Neural cell (in vitro differentiated cells): ENCODE measurements at regions not wholly inside any gene's neighbourhood (a gene's known extent, or its start where the extent isn't known, plus 50 kb on each side); places are given as distances from the start of the nearest gene placed in this dataset.

Experiments used
- H2AFZ ChIP-seq: fragments of 200-600, 300-800 bp; sonication (generic), shearing (Covaris generic); 2 replicates; pipeline ENCODE4 v1.6.0; 2014; ENCODE audit warnings: low read depth, mild to moderate bottlenecking, antibody characterized with exemption, low read length, moderate library complexity
- H3F3A ChIP-seq: fragments of 200-600 bp; shearing (Covaris generic); 2 replicates; pipeline ENCODE4 v1.6.1; 2016; ENCODE audit warnings: mild to moderate bottlenecking, moderate library complexity, mixed read lengths, antibody characterized with exemption, low read length; ENCODE audit not compliant: insufficient read depth, poor library complexity, severe bottlenecking
- H3K27ac ChIP-seq: fragments of 200-600, 300-800 bp; sonication (generic), shearing (Covaris generic); 2 replicates; pipeline ENCODE4 v1.5.1; 2014; ENCODE audit warnings: mild to moderate bottlenecking, low read length, moderate library complexity
- H3K27me3 ChIP-seq: fragments of 300-800, 200-600 bp; sonication (generic), shearing (Covaris generic); 2 replicates; pipeline ENCODE4 v1.6.0; 2014; ENCODE audit warnings: mild to moderate bottlenecking, low read depth, low read length, moderate library complexity; ENCODE audit not compliant: insufficient read depth
- H3K36me3 ChIP-seq: fragments of 300-800, 200-600 bp; sonication (generic), shearing (Covaris generic); 2 replicates; pipeline ENCODE4 v1.5.1; 2014; ENCODE audit warnings: mild to moderate bottlenecking, antibody characterized with exemption, low read length, moderate library complexity; ENCODE audit not compliant: insufficient read depth
- H3K4me2 ChIP-seq: fragments of 300-800, 200-600 bp; sonication (generic), shearing (Covaris generic); 2 replicates; pipeline ENCODE4 v1.6.0; 2014; ENCODE audit warnings: mild to moderate bottlenecking, low read length
- H3K4me3 ChIP-seq: fragments of 300-800, 200-600 bp; sonication (generic), shearing (Covaris generic); 2 replicates; pipeline ENCODE4 v1.5.1; 2014; ENCODE audit warnings: mild to moderate bottlenecking, low read length, moderate library complexity
- H3K79me2 ChIP-seq: fragments of 200-600 bp; shearing (Covaris generic); replicated peaks from 2 replicates; pipeline ENCODE4 v1.6.0; 2014; ENCODE audit warnings: mild to moderate bottlenecking, low read length, moderate library complexity; ENCODE audit not compliant: insufficient read depth
- H3K9ac ChIP-seq: fragments of 300-800, 200-600 bp; sonication (generic), shearing (Covaris generic); 2 replicates; pipeline ENCODE4 v1.6.1; 2016; ENCODE audit warnings: mild to moderate bottlenecking, low read length, mixed read lengths
- H3K9me2 ChIP-seq: fragments of 200-600 bp; shearing (Covaris generic); 2 replicates; pipeline ENCODE4 v1.6.1; 2016; ENCODE audit warnings: mild to moderate bottlenecking, low read length, mixed read lengths; ENCODE audit not compliant: insufficient read depth
- H3K9me3 ChIP-seq: fragments of 200-600, 300-800 bp; sonication (generic), shearing (Covaris generic); 2 replicates; pipeline ENCODE4 v1.6.1; 2016; ENCODE audit warnings: mild to moderate bottlenecking, mixed run types, low read length, moderate library complexity, mixed read lengths
- H4K20me1 ChIP-seq: fragments of 200-600 bp; shearing (Covaris generic); 2 replicates; pipeline ENCODE4 v1.6.1; 2016; ENCODE audit warnings: mild to moderate bottlenecking, mixed run types; ENCODE audit not compliant: insufficient read depth
- CTCF ChIP-seq: fragments of 450-650 bp; IDR thresholded peaks from 2 replicates; pipeline ENCODE4 v1.5.1; 2014; ENCODE audit warnings: antibody characterized with exemption, mild to moderate bottlenecking, moderate library complexity; ENCODE audit not compliant: poor library complexity, severe bottlenecking
- EP300 ChIP-seq: fragments of 450-650 bp; conservative IDR thresholded peaks from 2 replicates; pipeline ENCODE4 v1.6.1; 2014; ENCODE audit warnings: antibody characterized with exemption, mild to moderate bottlenecking, moderate library complexity; ENCODE audit not compliant: poor library complexity, severe bottlenecking
- EZH2 ChIP-seq: fragments of 200-600, 300-800 bp; shearing (Covaris generic), sonication (generic); IDR thresholded peaks from 2 replicates; pipeline ENCODE4 v1.6.1; 2014; ENCODE audit warnings: antibody characterized with exemption, low read length, borderline replicate concordance, mild to moderate bottlenecking; ENCODE audit not compliant: insufficient read depth, poor library complexity, severe bottlenecking
- MXI1 ChIP-seq: fragments of 450-650 bp; conservative IDR thresholded peaks from 2 replicates; pipeline ENCODE4 v1.6.1; 2014; ENCODE audit warnings: antibody characterized with exemption, mild to moderate bottlenecking; ENCODE audit not compliant: poor library complexity, severe bottlenecking
- POLR2AphosphoS5 ChIP-seq: IDR thresholded peaks from 2 replicates; pipeline ENCODE4 v1.6.1; 2012
- RAD21 ChIP-seq: fragments of 450-650 bp; conservative IDR thresholded peaks from 2 replicates; pipeline ENCODE4 v1.6.1; 2014; ENCODE audit warnings: antibody characterized with exemption, mild to moderate bottlenecking, moderate library complexity
- REST ChIP-seq: IDR thresholded peaks from 2 replicates; pipeline ENCODE4 v1.6.1; 2012; ENCODE audit warnings: borderline replicate concordance
- SMC3 ChIP-seq: fragments of 450-650 bp; conservative IDR thresholded peaks from 2 replicates; pipeline ENCODE4 v1.6.1; 2014; ENCODE audit warnings: antibody characterized with exemption, mild to moderate bottlenecking, moderate library complexity; ENCODE audit not compliant: poor library complexity
- TAF1 ChIP-seq: IDR thresholded peaks from 2 replicates; pipeline ENCODE4 v1.6.1; 2012; ENCODE audit warnings: low read depth

- Histone ChIP-seq H3K9me2 (no peaks in the 10 kb centered on the region), H4K20me1 (no peaks in the 10 kb centered on the region), H3K36me3 (no peaks in the 10 kb centered on the region), H3K9me3 (peaks cover 3% of the 10 kb centered on the region), H2AFZ (no peak overlapping the region), H3K4me2 (no peak overlapping the region), H3F3A (no peaks in the 10 kb centered on the region), H3K27ac (no peak overlapping the region), H3K9ac (no peak overlapping the region), H3K4me3 (no peak overlapping the region), H3K79me2 (no peaks in the 10 kb centered on the region), H3K27me3 (no peaks in the 10 kb centered on the region)
- TF ChIP-seq TAF1 (no peak), POLR2AphosphoS5 (no peak), EZH2 (no peak), REST (no peak), EP300 (no peak), SMC3 (no peak), MXI1 (no peak), RAD21 (no peak), CTCF (no peak)
These were observed 128.0 kb downstream of the ASB1 start for GRCh38 chr2:238554468-238555315.

- Histone ChIP-seq H3K79me2 (no peaks in the 10 kb centered on the region), H3K4me2 (no peak overlapping the region), H3K9me2 (no peaks in the 10 kb centered on the region), H3F3A (no peaks in the 10 kb centered on the region), H3K27me3 (no peaks in the 10 kb centered on the region), H3K4me3 (no peak overlapping the region), H2AFZ (no peak overlapping the region), H3K27ac (no peak overlapping the region), H3K36me3 (no peaks in the 10 kb centered on the region), H4K20me1 (no peaks in the 10 kb centered on the region), H3K9ac (no peak overlapping the region), H3K9me3 (peaks cover 3% of the 10 kb centered on the region)
- TF ChIP-seq EZH2 (no peak), TAF1 (no peak), RAD21 (no peak), EP300 (no peak)
These were observed 129.2 kb downstream of the ASB1 start for GRCh38 chr2:238555786-238556542.
